ENCODE measurements at regions not wholly inside any gene's neighbourhood (a gene's known extent, or its start where the extent isn't known, plus 50 kb on each side); places are given as distances from the start of the nearest gene placed in this dataset.
A peak's percentile ranks its signal among the peaks of the same experiment; 100 is the strongest.

- Histone ChIP-seq H3K36me3 (no peaks in the 10 kb centered on the region), H3K27me3 (no peaks in the 10 kb centered on the region), H3K9me3 (no peaks in the 10 kb centered on the region), H3K4me3 (no peak overlapping the region), H3K27ac (no peak overlapping the region), H3K4me1 (peaks cover 0 to 5% (median 0%) of the 10 kb centered on the region in 4 donors)
- DNase-seq (no peak), ATAC-seq (ENCODE audit: low FRiP score in 2 of 2) (no peak)
- no peak for TF ChIP-seq POLR2AphosphoS5 (IDR thresholded peaks at IDR 0.05)
- no peak for TF ChIP-seq CTCF (IDR thresholded peaks at IDR 0.05)
- no peak for TF ChIP-seq POLR2A (IDR thresholded peaks at IDR 0.05)
- WGBS, 2 donors = 87 to 88% methylated on average over 1 of the region's 1 CpG
Observed at GRCh38 chr4:108480881-108481280, 139.5 kb upstream of the RPL34 start.

DNA sequence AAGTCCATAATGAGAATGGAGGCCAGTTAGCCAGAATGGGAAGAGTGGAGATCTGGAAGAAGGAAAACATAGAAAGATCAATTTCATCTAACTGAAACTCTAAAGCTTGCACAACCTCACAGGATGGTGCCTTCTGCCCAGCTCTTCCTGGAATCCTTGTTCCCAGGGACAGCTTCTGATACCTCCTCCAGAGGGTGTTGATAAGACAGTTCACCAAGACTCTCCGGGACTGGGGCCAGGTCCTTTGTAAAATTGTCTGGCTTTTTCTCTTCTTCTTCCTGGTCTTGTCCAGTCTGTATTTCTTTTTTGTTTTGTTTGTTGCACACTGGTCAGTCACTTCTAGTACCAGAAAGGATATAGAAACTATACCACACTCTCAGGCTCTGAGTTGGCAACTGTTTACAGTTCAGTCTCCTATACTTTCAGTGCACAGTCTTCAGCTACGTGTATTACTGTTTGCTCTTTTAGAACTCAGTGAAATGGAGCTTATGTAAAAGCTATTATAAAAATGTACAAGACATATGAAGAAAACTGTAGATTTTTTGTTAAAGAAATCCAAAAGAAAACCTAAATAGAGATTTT lies 142.8 kb upstream of the RPL34 start:
- no peaks in the 10 kb centered on the region for H3K9me3 ChIP-seq
- no peak for TF ChIP-seq EP300 (IDR thresholded peaks at IDR 0.05)
- TF ChIP-seq POLR2AphosphoS5 (IDR thresholded peaks at IDR 0.05) = no peak
- TF ChIP-seq CTCF (IDR thresholded peaks at IDR 0.05) = no peak
- no peak for TF ChIP-seq POLR2A (IDR thresholded peaks at IDR 0.05)
- H3K4me3 ChIP-seq = no peak overlapping the region
- H3K27me3 ChIP-seq = no peaks in the 10 kb centered on the region
- no peak overlapping the region for H3K27ac ChIP-seq
- no peak for DNase-seq
- WGBS, 2 donors = 76 to 85% methylated on average over 2 of the region's 2 CpGs
- H3K4me1 ChIP-seq = no peaks in the 10 kb centered on the region
- ATAC-seq (ENCODE audit: low FRiP score in 2 of 2) = no peak
- no peaks in the 10 kb centered on the region for H3K36me3 ChIP-seq

DNA sequence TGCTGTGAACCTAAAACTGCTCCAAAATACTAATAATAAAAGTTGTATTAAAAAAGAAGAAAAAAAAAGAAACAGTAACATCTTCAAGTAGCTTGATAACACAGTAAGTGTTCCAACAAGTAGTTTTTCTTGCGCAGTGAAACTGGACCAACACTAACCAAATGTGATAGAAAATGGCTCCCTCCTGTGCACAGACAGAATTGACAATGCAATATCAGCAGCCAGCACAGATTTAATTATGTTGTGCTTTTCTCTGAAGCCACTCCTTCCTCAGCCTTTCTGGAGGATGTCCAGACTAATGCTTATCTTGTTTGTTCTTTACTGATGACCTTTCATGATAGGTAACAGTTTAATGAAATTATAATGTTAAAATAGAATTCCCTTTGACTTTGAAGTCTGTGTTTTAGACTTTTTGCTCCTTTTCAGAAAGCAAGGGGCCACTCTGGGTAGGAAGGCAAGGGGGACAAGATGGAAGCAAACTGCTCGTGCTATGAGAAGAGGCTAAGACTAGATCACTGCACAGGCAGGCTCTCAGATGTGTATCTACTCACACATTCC lies 147.1 kb upstream of the RPL34 start:
- Histone ChIP-seq H3K9me3 (no peaks in the 10 kb centered on the region), H3K36me3 (no peaks in the 10 kb centered on the region), H3K4me3 (no peak overlapping the region), H3K4me1 (no peaks in the 10 kb centered on the region), H3K27ac (no peak overlapping the region), H3K27me3 (no peaks in the 10 kb centered on the region)
- DNase-seq (no peak), ATAC-seq (ENCODE audit: low FRiP score in 2 of 2) (no peak)
- WGBS, 2 donors = 52 to 62% methylated on average over 2 of the region's 2 CpGs
- TF ChIP-seq EP300 (IDR thresholded peaks at IDR 0.05) (no peak), CTCF (IDR thresholded peaks at IDR 0.05) (no peak), POLR2AphosphoS5 (IDR thresholded peaks at IDR 0.05) (no peak), POLR2A (IDR thresholded peaks at IDR 0.05) (no peak)

GRCh38 chr4:108466936-108467902 lies 153.2 kb upstream of the RPL34 start:
- Histone ChIP-seq H3K27me3 (no peaks in the 10 kb centered on the region), H3K4me1 (no peaks in the 10 kb centered on the region), H3K4me3 (no peak overlapping the region), H3K27ac (no peak overlapping the region), H3K9me3 (no peaks in the 10 kb centered on the region), H3K36me3 (no peaks in the 10 kb centered on the region)
- DNase-seq (no peak), ATAC-seq (ENCODE audit: low FRiP score in 2 of 2) (peak in 1 of 2 donors; percentile 66)
- WGBS, 2 donors = 78 to 80% methylated on average over 7 of the region's 7 CpGs
- no peak for TF ChIP-seq POLR2AphosphoS5 (IDR thresholded peaks at IDR 0.05)

DNA sequence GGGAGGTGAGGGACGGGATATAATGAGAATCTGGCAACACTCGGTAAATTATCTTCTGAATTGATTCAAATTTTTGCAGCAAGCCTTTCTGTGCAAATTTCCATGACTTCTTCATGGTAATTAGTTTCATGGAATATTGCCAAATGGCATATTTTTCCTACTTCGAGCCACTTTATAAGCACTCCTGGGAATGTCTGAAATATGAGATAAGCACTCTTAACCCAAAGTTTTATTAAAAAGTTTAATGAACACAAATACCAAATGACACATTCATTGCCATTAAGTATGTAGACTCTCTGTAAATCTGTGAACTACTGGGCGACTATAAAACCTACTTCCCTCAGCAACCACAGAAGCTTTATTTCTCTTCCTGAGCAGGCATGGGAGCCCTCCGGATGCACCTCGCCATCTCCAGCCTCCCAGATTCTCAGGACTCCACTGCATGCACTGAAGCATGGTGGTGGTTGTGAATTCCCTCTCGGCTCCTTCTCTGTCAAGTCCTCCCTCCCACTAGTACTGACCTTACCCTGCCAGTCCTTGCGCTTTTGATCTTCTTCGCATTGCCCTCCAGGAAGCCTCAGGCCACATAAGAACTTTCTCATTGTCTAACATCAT lies 154.4 kb upstream of the RPL34 start:
- ATAC-seq (ENCODE audit: low FRiP score in 2 of 2) (no peak), DNase-seq (no peak)
- 69% methylated on average over 9 of the region's 9 CpGs for WGBS, 2 donors
- no peak overlapping the region for H3K27ac ChIP-seq
- H3K4me1 ChIP-seq = no peaks in the 10 kb centered on the region
- no peaks in the 10 kb centered on the region for H3K36me3 ChIP-seq
- H3K27me3 ChIP-seq = no peaks in the 10 kb centered on the region
- no peaks in the 10 kb centered on the region for H3K9me3 ChIP-seq
- H3K4me3 ChIP-seq = no peak overlapping the region
- no peak for TF ChIP-seq POLR2AphosphoS5 (IDR thresholded peaks at IDR 0.05)
- no peak for TF ChIP-seq CTCF (IDR thresholded peaks at IDR 0.05)
